ENCODE measurements at regions not wholly inside any gene's neighbourhood (a gene's known extent, or its start where the extent isn't known, plus 50 kb on each side); places are given as distances from the start of the nearest gene placed in this dataset.
"Not testable (repeated sequence)": the region's sequence is repeated elsewhere in the genome, so short reads cannot be mapped to it uniquely, and the experiment has no call there.

DNA sequence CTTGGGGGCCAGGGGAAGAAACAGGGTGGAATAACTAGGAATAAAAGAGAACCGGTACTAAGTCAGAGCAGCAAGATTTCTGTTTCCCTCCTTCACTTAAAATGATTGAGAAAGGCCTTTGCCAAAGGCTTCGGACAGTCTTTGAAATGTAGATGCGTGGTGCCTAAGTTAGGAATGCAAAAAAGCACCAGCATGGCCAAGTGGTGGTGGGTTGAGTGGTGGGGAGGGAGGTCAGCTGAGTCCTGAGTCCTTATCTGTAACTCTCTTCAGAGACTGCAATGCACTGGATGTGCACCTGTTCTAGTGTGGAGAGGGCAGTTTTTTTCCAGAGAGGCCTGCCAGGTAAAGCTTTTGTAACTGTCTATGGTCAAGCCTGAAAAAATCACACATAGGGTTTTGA lies 919.9 kb downstream of the FSCB start:
- no peak for DNase-seq

DNA sequence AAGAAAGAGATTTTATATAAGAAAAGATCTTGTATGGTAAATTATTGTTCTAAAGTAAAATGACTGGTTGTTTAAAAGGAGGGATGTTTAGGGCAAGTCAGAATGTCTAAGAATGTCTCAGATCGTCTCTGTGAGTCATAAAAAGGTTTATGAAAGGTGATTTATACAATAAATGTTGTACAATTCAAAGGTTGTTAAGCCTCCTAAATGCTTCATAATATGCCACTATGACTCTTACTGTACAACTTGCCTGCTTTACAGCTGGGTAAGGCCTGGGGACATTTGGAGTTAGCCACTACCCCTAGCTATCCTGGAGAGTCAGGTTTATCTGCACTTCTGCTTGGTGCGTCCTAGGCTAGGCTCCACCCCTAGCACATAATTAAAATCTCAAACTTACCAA lies 927.4 kb downstream of the FSCB start:
- DNase-seq, result no peak

DNA sequence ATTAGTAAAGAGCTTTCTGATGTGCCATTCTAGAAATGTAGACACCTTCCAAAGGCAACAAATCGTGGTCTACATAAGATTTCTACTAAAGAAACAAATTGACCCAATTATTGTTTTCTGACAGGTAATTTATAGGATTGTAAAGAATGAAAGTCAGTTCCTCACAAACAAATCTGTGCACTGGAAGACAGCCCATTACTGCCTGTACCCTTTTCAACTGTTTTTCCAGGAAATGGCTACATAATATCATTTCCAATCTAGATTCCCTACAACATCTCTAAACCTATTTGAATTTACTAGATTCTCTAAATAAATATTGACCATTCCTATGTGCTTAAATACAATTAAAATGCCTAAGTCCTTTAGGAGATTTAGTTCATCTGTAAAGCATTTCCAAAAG lies 939.1 kb downstream of the FSCB start:
- DNase-seq, result no peak

DNA sequence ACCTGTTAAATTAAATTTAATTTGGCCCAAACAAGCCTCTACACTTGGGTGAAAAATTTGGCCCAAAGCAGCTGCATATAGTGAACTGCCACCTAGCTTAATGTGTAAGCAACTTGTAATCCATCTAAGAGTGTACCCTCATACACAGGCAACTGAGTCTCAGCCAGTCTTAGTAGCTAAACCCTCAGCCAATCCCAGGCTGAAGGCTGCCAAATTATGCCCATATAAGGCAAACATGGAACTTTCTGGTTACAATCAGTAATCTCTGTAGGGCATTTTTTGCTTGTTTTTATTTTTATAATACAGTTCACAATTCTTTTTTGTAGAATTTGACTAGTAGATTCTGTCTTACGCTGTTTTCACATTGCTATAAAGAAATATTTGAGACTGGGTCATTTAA lies 958.7 kb downstream of the FSCB start:
- no peak for DNase-seq

DNA sequence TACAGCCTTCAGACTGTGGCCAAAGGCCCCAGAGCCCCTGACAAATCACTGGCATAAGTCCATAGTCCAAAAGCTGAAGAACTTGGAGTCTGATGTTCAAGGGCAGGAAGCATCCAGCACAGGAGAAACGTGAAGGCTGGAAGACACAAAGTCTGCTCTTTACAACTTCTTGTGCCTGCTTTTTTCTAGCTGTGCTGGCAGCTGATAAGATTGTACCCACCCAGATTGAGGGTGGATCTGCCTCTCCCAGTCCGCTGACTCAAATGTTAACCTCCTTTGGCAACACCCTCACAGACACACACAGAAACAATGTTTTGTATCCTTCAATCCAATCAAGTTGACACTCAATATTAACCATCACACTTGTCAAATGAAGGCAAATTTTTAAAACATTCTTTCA lies 959.5 kb downstream of the FSCB start:
- not testable (repeated sequence) for DNase-seq

DNA sequence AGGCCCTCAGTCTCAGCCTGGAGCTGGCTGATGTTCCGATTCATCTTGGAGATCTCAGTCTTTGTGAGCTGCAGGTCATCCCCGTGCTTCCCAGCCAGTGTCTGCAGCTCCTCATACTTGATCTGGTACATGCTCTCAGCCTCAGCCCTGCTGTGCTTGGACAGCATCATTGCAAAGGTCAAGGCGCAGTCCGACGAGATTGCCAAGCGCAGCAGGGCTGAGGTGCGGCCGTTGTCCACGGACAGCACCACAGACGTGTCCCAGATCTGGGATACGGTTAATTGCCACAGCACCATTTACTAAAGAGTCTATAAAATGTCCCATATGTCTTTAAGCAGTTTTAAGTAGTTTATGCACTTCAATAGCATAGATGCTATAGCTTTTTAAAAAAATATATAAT lies 965.7 kb downstream of the FSCB start:
- DNase-seq, result no peak

DNA sequence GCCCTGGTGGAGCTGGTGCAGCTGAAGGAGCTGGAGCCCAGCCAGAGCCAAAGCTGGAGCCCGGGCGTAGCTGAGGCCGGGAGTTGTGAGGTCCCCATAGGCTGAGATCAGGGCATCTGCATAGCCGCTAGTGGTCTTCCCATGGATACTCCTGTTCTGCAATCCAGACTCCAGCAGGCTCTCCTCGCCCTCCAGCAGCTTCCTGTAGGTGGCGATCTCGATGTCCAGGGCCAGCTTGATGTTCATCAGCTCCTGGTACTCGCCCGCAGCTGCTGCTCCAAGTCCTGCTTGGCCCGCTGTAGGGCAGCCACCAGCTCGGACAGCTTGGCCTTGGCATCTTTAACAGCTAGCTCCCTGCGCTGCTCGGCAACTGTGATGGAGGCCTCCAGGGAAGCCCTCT lies 966.1 kb downstream of the FSCB start:
- DNase-seq, result no peak

DNA sequence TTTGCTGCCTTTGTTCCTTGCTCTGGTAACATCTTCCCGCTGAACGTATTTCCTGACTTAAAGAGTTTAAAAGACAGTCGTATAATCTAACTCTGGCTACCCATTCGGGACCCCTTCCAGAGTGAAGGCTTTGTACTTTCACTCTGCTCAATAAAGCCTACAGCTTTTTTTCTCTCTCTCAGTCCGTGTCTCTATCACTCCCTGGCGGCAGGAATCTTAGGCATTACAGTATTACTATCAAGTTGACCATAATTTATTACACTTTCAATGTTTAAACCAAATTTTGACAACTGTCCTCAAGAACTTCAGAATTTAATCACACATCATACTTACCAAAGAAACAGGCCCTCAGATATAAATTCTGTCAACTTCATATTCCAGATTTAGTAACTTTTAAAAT lies 967.9 kb downstream of the FSCB start:
- no peak for DNase-seq

DNA sequence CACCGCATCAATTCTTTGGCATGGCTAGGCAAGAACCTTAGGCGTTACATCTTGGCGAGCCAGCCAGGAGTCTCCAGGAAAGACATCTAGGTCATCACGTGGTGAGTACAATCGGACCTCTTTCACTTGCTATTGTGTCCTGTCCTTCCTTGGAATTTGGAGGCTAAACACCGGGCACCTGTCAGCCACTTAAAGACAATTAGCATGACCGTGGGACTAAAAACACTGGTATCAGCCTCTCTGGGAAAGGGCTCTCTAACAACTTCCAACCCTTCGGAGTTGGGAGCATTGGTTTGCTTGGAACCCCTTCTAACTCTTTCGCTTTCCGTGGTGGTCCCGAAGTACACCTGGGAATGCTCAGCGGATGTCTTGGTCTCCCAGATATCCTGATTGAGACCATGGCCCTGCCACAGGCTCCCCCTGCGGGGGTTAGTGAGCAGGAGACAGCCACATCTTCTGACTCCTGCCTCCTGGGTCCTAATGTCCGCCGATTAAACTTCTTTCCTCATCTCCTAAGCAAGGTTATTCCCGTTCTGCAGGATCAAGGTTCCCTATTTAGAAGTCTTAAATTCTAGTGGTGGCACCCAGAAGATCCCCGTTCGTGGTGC lies 971.7 kb downstream of the FSCB start:
- no peak for DNase-seq

DNA sequence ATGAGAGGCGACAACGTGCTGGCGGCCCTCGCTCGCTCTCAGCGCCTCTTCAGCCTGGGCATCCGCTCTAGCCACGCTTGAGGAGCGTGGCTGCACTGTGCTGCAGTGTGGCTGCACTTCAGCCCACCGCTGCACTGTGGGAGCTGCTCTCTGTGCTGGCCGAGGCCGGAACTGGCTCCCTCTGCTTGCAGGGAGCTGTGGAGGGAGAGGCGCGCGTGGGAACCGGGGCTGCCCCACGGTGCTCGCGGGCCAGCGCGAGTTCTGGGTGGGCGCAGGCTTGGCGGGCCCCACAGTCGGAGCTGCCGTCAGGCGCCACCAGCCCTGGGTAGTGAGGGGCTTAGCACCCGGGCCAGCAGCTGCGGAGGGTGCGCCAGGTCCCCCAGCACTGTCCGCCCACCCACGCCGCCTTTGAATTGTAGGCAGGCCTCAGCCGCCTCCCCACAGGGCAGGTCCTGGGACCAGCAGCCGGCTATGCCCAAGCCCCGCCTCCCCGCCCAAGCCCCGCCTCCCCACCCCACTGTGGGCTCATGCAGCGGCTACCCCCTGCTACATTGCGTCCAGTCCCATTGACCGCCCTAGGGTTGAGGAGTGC lies 974.2 kb downstream of the FSCB start:
- DNase-seq, result no peak

DNA sequence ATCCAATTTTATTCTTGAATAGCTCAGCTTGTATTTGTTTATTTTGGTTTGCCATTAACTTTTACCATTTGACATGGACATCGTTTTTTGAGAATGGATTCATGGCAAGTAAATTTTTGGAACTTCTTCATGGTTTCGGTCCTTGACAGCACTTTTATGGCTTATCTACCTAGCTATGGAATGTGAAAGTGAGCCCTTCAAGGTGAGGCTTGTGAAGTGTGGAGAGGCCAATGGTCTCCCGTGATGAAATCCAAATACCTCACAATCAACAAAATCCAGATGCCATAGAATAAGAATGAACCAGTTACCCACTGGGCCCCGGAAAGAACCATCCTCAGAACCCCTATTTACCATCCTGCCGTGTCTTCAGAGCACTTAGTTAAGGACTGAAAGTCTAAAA lies 978.8 kb downstream of the FSCB start:
- DNase-seq, result no peak

DNA sequence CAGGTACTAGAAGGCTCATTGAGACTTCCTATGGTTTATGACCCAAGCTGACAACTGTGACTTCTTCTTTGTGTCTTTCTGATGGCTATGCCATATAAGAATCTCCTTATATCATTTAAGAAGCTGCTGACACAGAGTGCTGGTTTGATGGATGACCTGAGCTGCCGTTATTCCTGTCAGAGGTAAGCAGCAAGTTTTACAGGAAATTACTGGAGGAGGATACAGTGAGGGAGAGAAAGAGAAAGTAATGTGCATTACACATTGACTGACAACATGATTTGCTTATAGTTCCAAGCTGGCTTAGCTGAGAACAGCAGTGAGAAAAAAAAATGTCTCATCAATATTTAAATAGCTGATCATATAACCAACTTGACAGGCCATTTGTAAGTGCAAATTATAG lies 981.4 kb downstream of the FSCB start:
- DNase-seq, result no peak

DNA sequence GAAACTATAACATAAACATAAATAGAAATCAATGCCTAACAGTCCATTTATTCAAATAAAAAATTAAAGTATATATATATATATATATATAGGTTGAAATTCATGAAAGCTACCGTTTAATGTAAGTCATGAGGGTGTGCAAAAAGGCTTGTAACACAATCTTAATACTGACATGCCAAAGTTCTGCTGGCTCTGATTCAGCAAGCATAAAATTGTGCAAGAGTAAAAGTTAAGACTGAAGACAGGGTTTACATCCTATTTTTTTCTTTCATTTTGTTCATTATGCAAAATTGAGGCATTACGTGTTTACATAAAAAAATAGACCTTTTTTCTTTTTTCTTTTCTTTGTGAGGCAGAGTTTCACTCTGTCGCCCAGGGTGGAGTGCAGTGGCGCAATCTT lies 984.2 kb downstream of the FSCB start:
- DNase-seq, result no peak

DNA sequence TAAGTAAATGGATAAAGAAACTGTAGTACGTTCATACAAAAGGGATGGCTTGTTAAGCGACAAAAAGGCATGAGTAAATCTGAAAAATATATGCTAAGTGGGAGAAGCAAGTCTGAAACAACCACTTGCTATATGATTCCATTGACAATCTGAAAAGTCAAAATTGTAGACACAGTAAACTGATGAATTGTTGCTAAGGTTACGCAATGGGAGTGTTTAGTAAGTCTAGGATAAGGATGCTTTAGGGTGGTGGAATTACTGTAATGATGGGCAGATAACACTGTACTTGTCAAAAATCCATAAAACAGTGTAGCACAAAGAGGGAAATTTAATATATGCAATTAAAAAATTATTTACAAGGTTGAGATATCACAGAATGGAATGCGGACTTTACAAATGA lies 984.9 kb downstream of the FSCB start:
- no peak for DNase-seq

DNA sequence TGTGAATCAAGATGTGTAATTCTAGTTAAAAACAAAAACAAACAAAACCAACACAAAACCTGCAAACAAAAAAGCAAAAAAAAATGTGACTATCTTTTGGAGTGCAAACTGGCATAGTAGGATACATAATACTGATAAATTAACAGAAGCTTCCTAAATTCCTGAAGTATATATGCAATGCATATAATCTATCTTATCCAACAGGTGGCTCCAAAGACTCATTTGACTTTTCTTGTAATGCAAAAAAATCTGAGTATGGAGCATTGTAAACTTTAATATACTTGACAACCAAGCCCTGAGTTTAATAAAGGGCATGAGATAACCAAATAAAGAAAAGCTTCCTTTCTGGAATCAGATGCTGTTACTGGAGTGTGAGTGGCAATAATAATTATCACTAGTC lies 1003.6 kb downstream of the FSCB start:
- no peak for DNase-seq

DNA sequence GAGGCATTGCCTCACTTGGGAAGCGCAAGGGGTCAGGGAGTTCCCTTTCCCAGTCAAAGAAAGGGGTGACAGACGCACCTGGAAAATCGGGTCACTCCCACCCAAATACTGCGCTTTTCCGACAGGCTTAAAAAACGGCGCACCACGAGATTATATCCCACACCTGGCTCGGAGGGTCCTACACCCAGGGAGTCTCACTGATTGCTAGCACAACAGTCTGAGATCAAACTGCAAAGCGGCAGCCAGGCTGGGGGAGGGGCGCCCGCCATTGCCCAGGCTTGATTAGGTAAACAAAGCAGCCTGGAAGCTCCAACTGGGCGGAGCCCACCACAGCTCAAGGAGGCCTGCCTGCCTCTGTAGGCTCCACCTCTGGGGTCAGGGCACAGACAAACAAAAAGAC lies 1014.7 kb downstream of the FSCB start:
- DNase-seq, result not testable (repeated sequence)

DNA sequence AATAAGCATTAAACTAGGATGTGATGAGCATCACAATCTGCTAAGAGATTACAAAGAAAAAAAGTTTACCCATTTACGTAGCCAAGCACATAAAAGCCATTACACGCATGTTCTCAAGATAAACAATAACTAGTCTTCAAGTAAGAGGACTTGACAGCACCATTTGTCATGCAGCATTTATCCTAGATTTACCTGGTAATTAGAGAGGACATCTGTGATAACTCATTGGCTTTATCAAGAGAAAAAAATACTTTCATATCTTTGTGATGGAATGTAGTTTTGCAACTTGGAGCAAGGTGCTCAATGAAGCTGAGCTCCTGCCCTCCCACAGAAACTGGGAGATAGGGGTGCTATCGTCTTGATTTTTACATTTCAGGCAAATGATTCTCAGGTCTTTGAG lies 1023.7 kb downstream of the FSCB start:
- DNase-seq, result no peak

DNA sequence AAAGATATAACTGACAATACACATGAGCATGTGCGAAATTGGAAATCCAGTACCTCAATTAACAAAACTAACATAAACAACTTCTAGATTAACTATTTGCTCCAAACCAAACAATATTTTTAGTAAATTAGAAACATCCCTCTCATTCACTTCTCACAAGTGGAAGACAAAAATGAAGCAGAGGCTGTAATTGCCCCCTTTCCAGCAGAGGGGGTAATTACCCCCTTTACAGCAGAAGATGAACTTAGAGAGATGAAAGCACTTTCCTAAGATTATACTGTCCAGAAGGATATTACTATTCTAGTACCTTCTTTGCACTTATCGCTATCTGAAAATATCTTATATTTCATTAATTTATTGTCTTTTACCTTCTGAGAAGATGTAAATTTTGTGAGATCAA lies 1025.2 kb downstream of the FSCB start:
- DNase-seq, result no peak

DNA sequence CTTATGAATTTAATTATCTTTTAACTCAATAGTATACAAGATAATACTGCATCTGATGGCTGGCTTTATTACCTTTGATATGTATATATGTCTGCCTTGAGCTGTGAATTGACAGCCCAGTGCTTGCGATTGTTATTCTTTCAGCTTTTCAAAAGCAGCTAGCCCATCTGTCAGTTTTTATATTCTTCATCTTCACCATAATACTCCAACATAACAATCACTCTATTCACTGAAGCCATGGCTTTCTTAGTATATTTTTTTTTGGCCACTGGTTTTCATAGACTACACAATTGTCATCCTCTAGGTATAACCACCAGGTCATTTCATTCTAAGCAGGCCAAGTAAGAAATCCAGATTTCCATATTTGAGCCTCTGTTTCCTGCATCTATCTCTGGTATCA lies 1026.1 kb downstream of the FSCB start:
- no peak for DNase-seq

DNA sequence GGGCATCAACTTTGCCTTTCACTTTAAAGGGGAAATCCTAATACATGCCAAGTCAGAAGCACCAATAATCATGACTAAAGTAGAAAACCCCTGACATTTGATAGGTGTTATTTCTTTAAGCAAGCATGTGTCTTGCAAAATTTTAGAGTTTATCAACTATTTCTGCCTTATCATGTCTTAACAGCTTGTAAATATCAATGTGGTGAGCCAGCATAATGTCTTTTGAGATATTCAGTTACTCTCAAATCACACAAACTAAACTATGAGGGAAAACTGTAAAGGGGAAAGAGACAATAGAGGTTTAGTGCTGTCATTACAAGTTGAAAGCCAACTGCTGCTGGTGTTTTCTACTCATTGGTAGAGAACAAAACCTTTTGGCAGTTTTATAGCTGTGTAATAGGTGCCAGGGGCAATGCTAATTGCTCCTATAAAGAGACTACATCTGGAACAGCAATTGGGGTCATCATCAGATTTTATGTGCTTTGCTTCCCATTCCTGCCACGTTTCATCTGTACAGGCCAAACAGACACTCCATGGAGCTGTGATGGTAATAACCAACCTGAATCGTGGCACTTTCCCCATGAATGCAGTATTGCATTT lies 1027.4 kb downstream of the FSCB start:
- no peak for DNase-seq

DNA sequence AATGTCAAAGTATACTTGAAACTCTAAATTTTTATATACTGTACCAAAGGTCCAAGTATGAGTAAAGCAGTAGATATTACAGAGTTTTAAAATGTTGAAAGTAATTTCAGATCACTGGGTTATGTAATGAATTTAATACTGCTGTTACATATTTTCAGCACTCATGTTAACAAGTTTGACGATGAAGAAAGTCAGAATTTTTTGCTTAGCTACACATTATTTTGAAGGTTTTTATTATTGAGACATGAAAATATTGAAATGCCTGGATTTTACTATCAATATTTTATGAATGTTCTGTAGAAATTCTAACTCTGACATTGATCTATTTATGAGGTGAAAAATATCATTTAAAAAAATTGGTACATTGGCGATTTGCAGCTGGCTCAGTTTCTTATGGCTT lies 1030.3 kb downstream of the FSCB start:
- DNase-seq, result no peak

DNA sequence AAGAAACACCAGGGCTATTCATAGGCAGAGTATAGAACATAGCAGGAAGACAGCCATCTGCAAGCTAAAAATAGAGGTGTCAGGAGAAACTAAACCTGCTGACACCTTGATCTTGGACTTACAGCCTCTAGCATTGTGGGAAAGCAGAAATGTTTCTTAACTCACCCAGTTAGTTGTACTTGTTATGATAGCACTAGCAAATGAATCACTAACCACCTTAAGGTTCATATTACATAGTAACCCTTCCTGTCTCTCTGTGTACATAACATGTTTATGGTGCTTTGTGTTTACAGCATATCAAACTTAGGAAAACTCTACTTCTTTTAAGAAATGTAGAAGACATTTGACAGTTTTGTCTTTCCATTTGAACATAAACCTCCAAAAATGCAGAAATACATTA lies 1031.3 kb downstream of the FSCB start:
- no peak for DNase-seq

DNA sequence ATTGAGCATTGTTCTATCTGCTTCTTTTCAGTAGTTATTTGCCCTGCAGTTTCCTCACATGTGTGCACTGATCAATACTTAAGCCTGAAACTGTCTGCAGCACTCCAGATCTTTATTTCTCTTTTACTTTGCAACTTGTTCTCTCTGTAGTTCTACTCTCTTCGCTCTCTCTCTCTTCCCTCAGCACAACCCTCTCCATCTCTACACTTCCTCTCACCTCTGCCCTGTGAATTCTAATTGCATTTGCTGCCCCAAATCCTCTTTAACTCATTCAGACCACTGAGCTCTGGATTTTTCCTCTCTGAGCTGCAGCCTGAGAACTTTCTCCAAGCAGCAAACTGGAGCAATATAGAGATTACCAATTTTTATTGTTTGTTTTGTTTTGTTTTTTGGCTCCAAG lies 1035.5 kb downstream of the FSCB start:
- no peak for DNase-seq

DNA sequence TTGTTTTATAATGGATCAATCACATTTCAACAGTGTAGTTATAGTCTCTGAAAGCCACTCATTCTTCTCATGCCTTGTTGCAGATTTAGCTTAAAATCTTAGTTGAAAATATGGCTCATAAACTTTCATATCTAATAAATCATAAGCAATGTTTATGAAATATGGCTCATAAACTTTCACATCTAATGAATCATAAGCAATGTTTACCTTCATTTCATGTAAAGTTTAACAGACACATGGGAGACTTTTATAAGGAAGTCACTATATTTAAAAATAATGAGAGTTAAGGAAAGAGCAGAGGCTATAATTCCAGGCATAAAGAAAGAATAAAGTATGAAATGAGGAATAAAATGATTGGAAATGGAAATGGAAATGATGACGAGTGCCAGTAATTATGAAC lies 1042.1 kb downstream of the FSCB start:
- no peak for DNase-seq
